Esophagus muscularis mucosa (tissue), 4 donors: ENCODE measurements at regions not wholly inside any gene's neighbourhood (a gene's known extent, or its start where the extent isn't known, plus 50 kb on each side); places are given as distances from the start of the nearest gene placed in this dataset.

Experiments used
- DNase-seq: peaks from one replicate; pipeline ENCODE4 v3.0.0-alpha.2; 2017; ENCODE audit errors: extremely low spot score
- H3K27ac ChIP-seq, 4 donors: fragments of 200-600 bp; sonication (generic); replicated peaks in 1 of 4; 1 replicate in 3 of 4; 2 replicates in 1 of 4; pipeline ENCODE4 v1.5.1; 2016 to 2019; ENCODE audit warnings: mild to moderate bottlenecking in 1 of 4
- H3K27me3 ChIP-seq, 4 donors: fragments of 200-600 bp; sonication (generic); one replicate each; pipeline versions ENCODE4 v1.5.1 to v1.6.0; 2016 to 2019
- H3K36me3 ChIP-seq, 4 donors: fragments of 200-600 bp; sonication (generic); one replicate each; pipeline ENCODE4 v1.5.1; 2016 to 2019
- H3K4me1 ChIP-seq, 4 donors: fragments of 200-600 bp; sonication (generic); one replicate each; pipeline ENCODE4 v1.5.1; 2016 to 2019
- H3K4me3 ChIP-seq, 4 donors: fragments of 200-600 bp; sonication (generic); 1 replicate in 2 of 4; 2 replicates in 2 of 4; pipeline ENCODE4 v1.5.1; 2016 to 2019; ENCODE audit warnings: mild to moderate bottlenecking in 4 of 4, moderate library complexity in 1 of 4
- H3K9me3 ChIP-seq, 4 donors: fragments of 200-600 bp; sonication (generic); 1 replicate in 3 of 4; 2 replicates in 1 of 4; pipeline ENCODE4 v1.5.1; 2016 to 2019
- EP300 ChIP-seq: sonication (generic); formaldehyde crosslinking; IDR thresholded peaks from one replicate; pipeline ENCODE4 v1.6.1; 2017; ENCODE audit warnings: antibody characterized with exemption
- POLR2A ChIP-seq: fragments of 450-650 bp; IDR thresholded peaks from one replicate; pipeline ENCODE4 v1.6.1; 2017; ENCODE audit warnings: antibody characterized with exemption, moderate library complexity, mild to moderate bottlenecking, low read depth
- POLR2AphosphoS5 ChIP-seq, 2 donors: sonication (generic); formaldehyde crosslinking; IDR thresholded peaks; one replicate each; pipeline ENCODE4 v1.6.1; 2017; ENCODE audit warnings: antibody characterized with exemption in 2 of 2
- WGBS: methylation state at CpG from one replicate; pipeline ENCODE4 v1.1.5; 2018; 5-methylcytosine and 5-hydroxymethylcytosine counted together
- intact Hi-C: fragments of 100-400 bp; cut with DNase I; formaldehyde crosslinking; loops from one replicate; pipeline ENCODE4 v1.15.1; 2023
- TF ChIP-seq, protein P1 (sequence below), 3 experiments: fragments of 200-600 bp in 2 of 3; fragments of 450-650 bp in 1 of 3; sonication (generic) in 2 of 3; IDR thresholded peaks; one replicate each; pipeline ENCODE4 v1.5.1; 2017 to 2019; ENCODE audit warnings: antibody characterized with exemption in 3 of 3, mild to moderate bottlenecking in 2 of 3, moderate library complexity in 1 of 3

DNA sequence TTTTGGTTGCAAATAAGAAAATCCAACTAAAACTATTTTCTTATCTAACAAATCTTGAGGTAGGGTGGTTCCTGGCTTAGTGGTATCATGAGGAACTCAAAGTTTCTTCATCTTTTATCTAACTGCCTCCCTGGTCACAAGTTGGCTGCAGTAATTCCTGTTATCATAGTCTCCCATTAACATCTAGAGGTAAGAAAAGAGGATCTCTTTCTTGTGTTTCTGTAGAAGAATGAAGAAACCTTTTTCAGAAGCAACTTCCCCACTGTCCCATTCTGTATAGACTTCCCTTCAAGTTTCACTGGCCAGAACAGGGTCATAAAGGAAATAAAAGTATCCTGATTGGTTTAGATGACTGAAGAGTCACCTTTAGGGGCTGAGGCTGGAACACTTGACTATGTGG, 81.8 kb upstream of the ELL2 start:
- no peak for DNase-seq
- TF ChIP-seq POLR2A (no peak), POLR2AphosphoS5 (IDR thresholded peaks at IDR 0.05) (no peak), EP300 (no peak)
- TF ChIP-seq, protein P1, sequence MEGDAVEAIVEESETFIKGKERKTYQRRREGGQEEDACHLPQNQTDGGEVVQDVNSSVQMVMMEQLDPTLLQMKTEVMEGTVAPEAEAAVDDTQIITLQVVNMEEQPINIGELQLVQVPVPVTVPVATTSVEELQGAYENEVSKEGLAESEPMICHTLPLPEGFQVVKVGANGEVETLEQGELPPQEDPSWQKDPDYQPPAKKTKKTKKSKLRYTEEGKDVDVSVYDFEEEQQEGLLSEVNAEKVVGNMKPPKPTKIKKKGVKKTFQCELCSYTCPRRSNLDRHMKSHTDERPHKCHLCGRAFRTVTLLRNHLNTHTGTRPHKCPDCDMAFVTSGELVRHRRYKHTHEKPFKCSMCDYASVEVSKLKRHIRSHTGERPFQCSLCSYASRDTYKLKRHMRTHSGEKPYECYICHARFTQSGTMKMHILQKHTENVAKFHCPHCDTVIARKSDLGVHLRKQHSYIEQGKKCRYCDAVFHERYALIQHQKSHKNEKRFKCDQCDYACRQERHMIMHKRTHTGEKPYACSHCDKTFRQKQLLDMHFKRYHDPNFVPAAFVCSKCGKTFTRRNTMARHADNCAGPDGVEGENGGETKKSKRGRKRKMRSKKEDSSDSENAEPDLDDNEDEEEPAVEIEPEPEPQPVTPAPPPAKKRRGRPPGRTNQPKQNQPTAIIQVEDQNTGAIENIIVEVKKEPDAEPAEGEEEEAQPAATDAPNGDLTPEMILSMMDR (IDR thresholded peaks at IDR 0.05), result no peak
- Histone ChIP-seq H3K4me1 (no peaks in the 10 kb centered on the region), H3K9me3 (no peaks in the 10 kb centered on the region), H3K4me3 (no peak overlapping the region), H3K27ac (no peak overlapping the region), H3K36me3 (no peaks in the 10 kb centered on the region), H3K27me3 (no peaks in the 10 kb centered on the region)
- intact Hi-C loops, result no loop called here

DNA sequence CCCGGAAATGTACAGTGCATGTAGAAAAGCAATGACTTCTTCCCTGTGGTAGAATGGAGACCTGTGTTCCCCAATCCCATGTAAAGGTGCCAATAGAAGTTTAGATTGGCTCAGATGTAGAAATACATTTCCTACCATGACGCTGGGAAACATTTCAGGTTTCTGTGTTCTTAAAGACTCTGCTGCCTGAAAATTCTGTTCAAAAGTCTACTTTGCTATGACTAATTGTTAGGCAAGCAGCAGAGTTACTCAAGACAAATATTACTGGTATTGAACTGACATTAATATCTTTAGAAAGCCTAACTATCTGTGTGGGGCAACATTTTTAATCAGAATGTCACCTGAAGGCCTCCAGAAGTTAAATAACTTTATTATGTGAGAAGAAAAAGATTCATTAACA, 75.5 kb upstream of the ELL2 start:
- H3K9me3 ChIP-seq, result no peaks in the 10 kb centered on the region
- no peak overlapping the region for H3K4me3 ChIP-seq
- H3K27ac ChIP-seq, result no peak overlapping the region
- no peaks in the 10 kb centered on the region for H3K27me3 ChIP-seq
- intact Hi-C loops, result no loop called here
- no peak for TF ChIP-seq POLR2AphosphoS5 (IDR thresholded peaks at IDR 0.05)
- TF ChIP-seq POLR2A, result no peak
- TF ChIP-seq EP300, result no peak
- TF ChIP-seq, protein P1 (IDR thresholded peaks at IDR 0.05), result no peak
- H3K4me1 ChIP-seq, result no peaks in the 10 kb centered on the region
- H3K36me3 ChIP-seq, result no peaks in the 10 kb centered on the region
- no peak for DNase-seq
- 86% methylated on average over 2 of the region's 2 CpGs for WGBS

DNA sequence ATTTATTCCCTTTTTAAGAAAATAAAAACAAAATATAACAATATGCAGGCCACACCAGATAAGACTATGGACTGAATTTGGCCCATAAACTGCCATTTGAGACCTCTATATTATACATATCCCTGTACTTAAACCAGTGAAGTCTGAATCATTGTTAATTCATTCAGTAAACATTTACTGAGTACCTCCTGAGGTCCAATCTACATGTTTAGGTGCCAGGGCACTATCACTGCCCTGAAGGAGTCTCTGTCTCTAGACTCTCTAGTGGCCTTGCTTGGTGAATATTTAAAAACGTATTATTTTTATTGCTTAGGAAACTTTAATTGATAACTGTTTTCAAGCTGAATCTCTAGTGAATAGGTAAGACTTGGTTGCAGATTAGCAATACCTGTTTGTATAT, 74.7 kb upstream of the ELL2 start:
- Histone ChIP-seq H3K27me3 (no peaks in the 10 kb centered on the region), H3K27ac (no peak overlapping the region), H3K9me3 (no peaks in the 10 kb centered on the region), H3K36me3 (no peaks in the 10 kb centered on the region), H3K4me3 (no peak overlapping the region), H3K4me1 (no peaks in the 10 kb centered on the region)
- TF ChIP-seq POLR2AphosphoS5 (IDR thresholded peaks at IDR 0.05), result no peak
- DNase-seq, result no peak
- intact Hi-C loops, result no loop called here
- WGBS, result 89% methylated on average over 1 of the region's 1 CpG

DNA sequence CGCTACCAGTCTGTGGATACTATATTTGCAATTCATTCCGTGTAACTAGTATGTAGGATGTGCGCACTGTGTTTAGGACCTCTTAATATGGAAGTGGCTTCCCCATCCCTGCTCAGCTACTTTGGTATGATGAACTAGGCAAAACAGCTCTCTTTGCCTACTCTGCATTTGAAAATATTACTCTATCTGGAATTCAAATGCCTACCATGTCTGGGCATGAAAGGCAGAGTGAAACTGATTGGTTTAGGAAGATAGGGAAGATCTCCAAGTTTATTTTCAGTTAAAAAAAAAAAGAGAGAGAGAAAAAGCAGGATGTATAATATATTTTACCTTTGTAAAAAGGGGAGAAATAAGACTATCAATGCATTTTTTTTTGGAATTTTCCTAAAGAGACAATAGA, 74.1 kb upstream of the ELL2 start:
- intact Hi-C loops, result no loop called here
- H3K4me3 ChIP-seq, result no peak overlapping the region
- no peaks in the 10 kb centered on the region for H3K4me1 ChIP-seq
- TF ChIP-seq EP300, result no peak
- TF ChIP-seq, protein P1 (IDR thresholded peaks at IDR 0.05), result no peak
- no peak for TF ChIP-seq POLR2A
- TF ChIP-seq POLR2AphosphoS5 (IDR thresholded peaks at IDR 0.05), result no peak
- H3K36me3 ChIP-seq, result no peaks in the 10 kb centered on the region
- no peak overlapping the region for H3K27ac ChIP-seq
- no peaks in the 10 kb centered on the region for H3K27me3 ChIP-seq
- 100% methylated on average over 3 of the region's 3 CpGs for WGBS
- no peak for DNase-seq
- H3K9me3 ChIP-seq, result no peaks in the 10 kb centered on the region

DNA sequence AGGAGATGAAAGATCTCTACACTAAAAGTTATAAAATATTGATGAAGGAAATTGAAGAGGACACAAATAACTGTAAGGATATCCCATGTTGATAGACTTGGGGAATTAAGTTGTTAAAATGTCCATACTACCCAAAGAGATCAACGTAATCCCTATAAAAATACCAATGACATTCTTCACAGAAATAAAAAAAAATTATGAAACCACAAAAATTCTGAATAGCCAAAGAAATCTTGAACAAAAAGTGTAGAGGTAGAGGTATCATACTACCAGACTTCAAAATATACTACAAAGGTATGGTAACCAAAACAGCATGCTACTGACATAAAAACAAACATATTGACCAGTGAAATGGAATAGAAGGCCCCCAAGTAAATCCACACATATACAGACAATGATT, 71.5 kb upstream of the ELL2 start:
- TF ChIP-seq EP300 (no peak), POLR2AphosphoS5 (IDR thresholded peaks at IDR 0.05) (no peak), POLR2A (no peak)
- TF ChIP-seq, protein P1 (IDR thresholded peaks at IDR 0.05), result no peak
- H3K27ac ChIP-seq, result no peak overlapping the region
- no peaks in the 10 kb centered on the region for H3K36me3 ChIP-seq
- intact Hi-C loops, result no loop called here
- no peak for DNase-seq
- H3K4me1 ChIP-seq, result no peaks in the 10 kb centered on the region
- H3K27me3 ChIP-seq, result no peaks in the 10 kb centered on the region
- no peaks in the 10 kb centered on the region for H3K9me3 ChIP-seq
- 83% methylated on average over 1 of the region's 1 CpG for WGBS
- no peak overlapping the region for H3K4me3 ChIP-seq
